Neural cell (in vitro differentiated cells): ENCODE measurements at regions not wholly inside any gene's neighbourhood (a gene's known extent, or its start where the extent isn't known, plus 50 kb on each side); places are given as distances from the start of the nearest gene placed in this dataset.

ENCODE experiments used
- H2AFZ ChIP-seq: fragments of 200-600, 300-800 bp; sonication (generic), shearing (Covaris generic); 2 replicates; pipeline ENCODE4 v1.6.0; 2014; ENCODE audit warnings: low read depth, mild to moderate bottlenecking, antibody characterized with exemption, low read length, moderate library complexity
- H3F3A ChIP-seq: fragments of 200-600 bp; shearing (Covaris generic); 2 replicates; pipeline ENCODE4 v1.6.1; 2016; ENCODE audit warnings: mild to moderate bottlenecking, moderate library complexity, mixed read lengths, antibody characterized with exemption, low read length; ENCODE audit not compliant: insufficient read depth, poor library complexity, severe bottlenecking
- H3K27ac ChIP-seq: fragments of 200-600, 300-800 bp; sonication (generic), shearing (Covaris generic); 2 replicates; pipeline ENCODE4 v1.5.1; 2014; ENCODE audit warnings: mild to moderate bottlenecking, low read length, moderate library complexity
- H3K27me3 ChIP-seq: fragments of 300-800, 200-600 bp; sonication (generic), shearing (Covaris generic); 2 replicates; pipeline ENCODE4 v1.6.0; 2014; ENCODE audit warnings: mild to moderate bottlenecking, low read depth, low read length, moderate library complexity; ENCODE audit not compliant: insufficient read depth
- H3K36me3 ChIP-seq: fragments of 300-800, 200-600 bp; sonication (generic), shearing (Covaris generic); 2 replicates; pipeline ENCODE4 v1.5.1; 2014; ENCODE audit warnings: mild to moderate bottlenecking, antibody characterized with exemption, low read length, moderate library complexity; ENCODE audit not compliant: insufficient read depth
- H3K4me2 ChIP-seq: fragments of 300-800, 200-600 bp; sonication (generic), shearing (Covaris generic); 2 replicates; pipeline ENCODE4 v1.6.0; 2014; ENCODE audit warnings: mild to moderate bottlenecking, low read length
- H3K4me3 ChIP-seq: fragments of 300-800, 200-600 bp; sonication (generic), shearing (Covaris generic); 2 replicates; pipeline ENCODE4 v1.5.1; 2014; ENCODE audit warnings: mild to moderate bottlenecking, low read length, moderate library complexity
- H3K79me2 ChIP-seq: fragments of 200-600 bp; shearing (Covaris generic); replicated peaks from 2 replicates; pipeline ENCODE4 v1.6.0; 2014; ENCODE audit warnings: mild to moderate bottlenecking, low read length, moderate library complexity; ENCODE audit not compliant: insufficient read depth
- H3K9ac ChIP-seq: fragments of 300-800, 200-600 bp; sonication (generic), shearing (Covaris generic); 2 replicates; pipeline ENCODE4 v1.6.1; 2016; ENCODE audit warnings: mild to moderate bottlenecking, low read length, mixed read lengths
- H3K9me2 ChIP-seq: fragments of 200-600 bp; shearing (Covaris generic); 2 replicates; pipeline ENCODE4 v1.6.1; 2016; ENCODE audit warnings: mild to moderate bottlenecking, low read length, mixed read lengths; ENCODE audit not compliant: insufficient read depth
- H3K9me3 ChIP-seq: fragments of 200-600, 300-800 bp; sonication (generic), shearing (Covaris generic); 2 replicates; pipeline ENCODE4 v1.6.1; 2016; ENCODE audit warnings: mild to moderate bottlenecking, mixed run types, low read length, moderate library complexity, mixed read lengths
- H4K20me1 ChIP-seq: fragments of 200-600 bp; shearing (Covaris generic); 2 replicates; pipeline ENCODE4 v1.6.1; 2016; ENCODE audit warnings: mild to moderate bottlenecking, mixed run types; ENCODE audit not compliant: insufficient read depth
- CTCF ChIP-seq: fragments of 450-650 bp; IDR thresholded peaks from 2 replicates; pipeline ENCODE4 v1.5.1; 2014; ENCODE audit warnings: antibody characterized with exemption, mild to moderate bottlenecking, moderate library complexity; ENCODE audit not compliant: poor library complexity, severe bottlenecking
- EP300 ChIP-seq: fragments of 450-650 bp; conservative IDR thresholded peaks from 2 replicates; pipeline ENCODE4 v1.6.1; 2014; ENCODE audit warnings: antibody characterized with exemption, mild to moderate bottlenecking, moderate library complexity; ENCODE audit not compliant: poor library complexity, severe bottlenecking
- EZH2 ChIP-seq: fragments of 200-600, 300-800 bp; shearing (Covaris generic), sonication (generic); IDR thresholded peaks from 2 replicates; pipeline ENCODE4 v1.6.1; 2014; ENCODE audit warnings: antibody characterized with exemption, low read length, borderline replicate concordance, mild to moderate bottlenecking; ENCODE audit not compliant: insufficient read depth, poor library complexity, severe bottlenecking
- MXI1 ChIP-seq: fragments of 450-650 bp; conservative IDR thresholded peaks from 2 replicates; pipeline ENCODE4 v1.6.1; 2014; ENCODE audit warnings: antibody characterized with exemption, mild to moderate bottlenecking; ENCODE audit not compliant: poor library complexity, severe bottlenecking
- POLR2AphosphoS5 ChIP-seq: IDR thresholded peaks from 2 replicates; pipeline ENCODE4 v1.6.1; 2012
- RAD21 ChIP-seq: fragments of 450-650 bp; conservative IDR thresholded peaks from 2 replicates; pipeline ENCODE4 v1.6.1; 2014; ENCODE audit warnings: antibody characterized with exemption, mild to moderate bottlenecking, moderate library complexity
- REST ChIP-seq: IDR thresholded peaks from 2 replicates; pipeline ENCODE4 v1.6.1; 2012; ENCODE audit warnings: borderline replicate concordance
- SMC3 ChIP-seq: fragments of 450-650 bp; conservative IDR thresholded peaks from 2 replicates; pipeline ENCODE4 v1.6.1; 2014; ENCODE audit warnings: antibody characterized with exemption, mild to moderate bottlenecking, moderate library complexity; ENCODE audit not compliant: poor library complexity
- TAF1 ChIP-seq: IDR thresholded peaks from 2 replicates; pipeline ENCODE4 v1.6.1; 2012; ENCODE audit warnings: low read depth

GRCh38 chr1:194296201-194296600 is 1109.8 kb upstream of the B3GALT2 start:
- TF ChIP-seq CTCF (no peak), SMC3 (no peak), EZH2 (no peak), RAD21 (no peak), REST (no peak), MXI1 (no peak), EP300 (no peak), TAF1 (no peak), POLR2AphosphoS5 (no peak)
- no peak overlapping the region for H3K4me2 ChIP-seq
- no peaks in the 10 kb centered on the region for H4K20me1 ChIP-seq
- H3K79me2 ChIP-seq = no peaks in the 10 kb centered on the region
- H3F3A ChIP-seq = no peaks in the 10 kb centered on the region
- no peaks in the 10 kb centered on the region for H3K27me3 ChIP-seq
- no peak overlapping the region for H2AFZ ChIP-seq
- no peaks in the 10 kb centered on the region for H3K9me3 ChIP-seq
- H3K27ac ChIP-seq = no peak overlapping the region
- H3K9ac ChIP-seq = no peak overlapping the region
- no peak overlapping the region for H3K4me3 ChIP-seq
- no peaks in the 10 kb centered on the region for H3K9me2 ChIP-seq
- H3K36me3 ChIP-seq = no peaks in the 10 kb centered on the region

GRCh38 chr1:194295685-194296084 is 1109.3 kb upstream of the B3GALT2 start:
- no peak overlapping the region for H3K9ac ChIP-seq
- no peaks in the 10 kb centered on the region for H3K79me2 ChIP-seq
- H2AFZ ChIP-seq = no peak overlapping the region
- no peaks in the 10 kb centered on the region for H3K27me3 ChIP-seq
- H3K4me2 ChIP-seq = no peak overlapping the region
- H4K20me1 ChIP-seq = no peaks in the 10 kb centered on the region
- no peak overlapping the region for H3K4me3 ChIP-seq
- no peaks in the 10 kb centered on the region for H3K36me3 ChIP-seq
- H3K27ac ChIP-seq = no peak overlapping the region
- no peaks in the 10 kb centered on the region for H3K9me3 ChIP-seq
- H3K9me2 ChIP-seq = no peaks in the 10 kb centered on the region
- TF ChIP-seq TAF1 (no peak), CTCF (peak; percentile 37)
- H3F3A ChIP-seq = no peaks in the 10 kb centered on the region
